ENCODE measurements at regions not wholly inside any gene's neighbourhood (a gene's known extent, or its start where the extent isn't known, plus 50 kb on each side); places are given as distances from the start of the nearest gene placed in this dataset.

- TF ChIP-seq HDAC2 (IDR thresholded peaks at IDR 0.05) (no peak), PKNOX1 (IDR thresholded peaks at IDR 0.05) (no peak), CTCF (IDR thresholded peaks at IDR 0.05 in 2 of 3, conservative IDR thresholded peaks at IDR 0.05 in 1 of 3; ENCODE audit: control insufficient read depth in 2 of 3, extremely low read depth in 1 of 3, insufficient read depth in 1 of 3, low read depth in 3 of 3, low read length in 3 of 3) (no peak), YY1 (IDR thresholded peaks at IDR 0.05; ENCODE audit: low read depth, low read length) (no peak), MTA2 (IDR thresholded peaks at IDR 0.05; ENCODE audit: low read depth) (no peak), CREM (IDR thresholded peaks at IDR 0.05; ENCODE audit: low read depth) (no peak)
Observed at GRCh38 chr18:41244591-41245037, 710.4 kb upstream of the PIK3C3 start.

All from GM12878 (cell line).